Muscle of leg (tissue), 3 donors: ENCODE measurements at regions not wholly inside any gene's neighbourhood (a gene's known extent, or its start where the extent isn't known, plus 50 kb on each side); places are given as distances from the start of the nearest gene placed in this dataset.

ENCODE experiments used
- DNase-seq: peaks from one replicate; pipeline ENCODE4 v3.0.0; 2013
- H3K27ac ChIP-seq: one replicate; pipeline ENCODE4 v1.5.1; 2013; ENCODE audit warnings: mild to moderate bottlenecking, low read length, control low read depth
- H3K27me3 ChIP-seq: one replicate; pipeline ENCODE4 v1.6.1; 2013; ENCODE audit warnings: low read length; ENCODE audit not compliant: control insufficient read depth, insufficient read depth
- H3K36me3 ChIP-seq: one replicate; pipeline ENCODE4 v1.6.1; 2013; ENCODE audit warnings: low read length; ENCODE audit not compliant: control insufficient read depth, insufficient read depth
- H3K4me1 ChIP-seq: one replicate; pipeline ENCODE4 v1.6.1; 2013; ENCODE audit warnings: low read length; ENCODE audit not compliant: control insufficient read depth, insufficient read depth
- H3K4me3 ChIP-seq: one replicate; pipeline ENCODE4 v1.5.1; 2013; ENCODE audit warnings: low read length, control low read depth
- H3K9me3 ChIP-seq: replicated peaks from 2 replicates; pipeline ENCODE4 v1.6.1; 2013; ENCODE audit warnings: low read depth, low read length; ENCODE audit not compliant: control insufficient read depth
- WGBS: methylation state at CpG from one replicate; pipeline ENCODE4 v1.1.5; 2013; ENCODE audit warnings: missing lambda C conversion rate; ENCODE audit not compliant: insufficient coverage; 5-methylcytosine and 5-hydroxymethylcytosine counted together

DNA sequence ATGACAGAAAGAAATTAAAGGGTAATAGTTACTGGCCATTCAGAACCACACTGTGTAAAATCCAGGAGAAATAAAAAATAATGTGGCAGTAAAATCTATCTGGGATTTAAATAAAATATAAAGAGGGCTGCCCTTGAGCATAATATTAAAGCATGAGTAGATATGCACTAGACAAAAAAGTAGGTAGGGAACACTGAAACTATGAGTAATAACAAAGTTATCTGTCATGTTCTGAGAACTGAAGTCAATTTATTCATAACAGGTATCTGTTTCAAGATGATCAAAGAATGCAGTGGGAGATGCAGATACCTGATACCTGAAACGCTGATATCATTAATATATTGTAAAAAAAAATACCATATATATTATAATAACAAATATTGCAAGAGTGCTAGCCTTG is 1672.0 kb downstream of the SLITRK5 start:
- Histone ChIP-seq H3K4me1 (no peaks in the 10 kb centered on the region), H3K36me3 (no peaks in the 10 kb centered on the region), H3K27ac (no peak overlapping the region), H3K27me3 (no peaks in the 10 kb centered on the region), H3K4me3 (no peak overlapping the region), H3K9me3 (no peaks in the 10 kb centered on the region)
- no CpG with 5 or more reads among the region's 1 CpG for WGBS
- DNase-seq = no peak

DNA sequence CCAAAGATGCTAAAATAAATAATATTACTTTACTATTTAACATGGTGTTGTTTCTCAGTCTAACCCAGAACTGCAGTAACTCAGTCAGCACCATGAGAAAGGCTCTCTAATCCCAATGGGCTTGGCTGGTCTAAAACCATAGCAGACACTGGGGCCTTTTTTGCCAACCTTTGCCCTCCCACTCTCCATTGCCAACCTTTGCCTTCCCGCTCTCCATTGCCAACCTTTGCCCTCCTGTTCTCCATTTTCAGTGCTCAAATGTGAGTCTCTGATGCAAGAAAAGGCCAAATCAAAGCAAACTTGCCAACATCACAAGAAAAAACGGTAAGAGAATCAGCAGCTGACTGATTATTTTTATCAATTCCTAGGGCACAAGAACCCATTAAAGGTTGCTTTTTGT is 1681.2 kb downstream of the SLITRK5 start:
- Histone ChIP-seq H3K27me3 (no peaks in the 10 kb centered on the region), H3K4me3 (no peak overlapping the region), H3K27ac (no peak overlapping the region), H3K4me1 (no peaks in the 10 kb centered on the region), H3K36me3 (no peaks in the 10 kb centered on the region), H3K9me3 (no peaks in the 10 kb centered on the region)
- DNase-seq = no peak
- WGBS = 75% methylated on average over 1 of the region's 2 CpGs

DNA sequence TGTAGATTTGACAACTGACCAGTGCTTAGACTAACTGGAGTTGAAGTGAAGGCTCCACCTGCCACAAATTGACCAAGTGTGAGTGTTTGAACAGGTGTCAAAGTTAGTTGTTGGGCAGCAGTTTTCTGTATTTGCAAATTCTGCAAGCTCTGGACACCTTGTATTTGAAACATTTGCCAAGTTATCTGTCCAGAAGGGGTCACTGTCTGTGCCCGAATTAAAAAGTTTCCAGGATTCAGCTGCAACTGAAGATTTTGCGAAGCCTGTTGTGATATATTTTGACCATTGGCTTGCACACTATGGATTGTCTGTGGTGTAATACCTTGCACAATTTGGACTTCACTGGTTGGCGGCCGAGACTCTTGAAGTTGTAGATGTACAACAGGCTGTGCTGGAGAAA is 1690.7 kb downstream of the SLITRK5 start:
- Histone ChIP-seq H3K4me3 (no peak overlapping the region), H3K36me3 (no peaks in the 10 kb centered on the region), H3K9me3 (no peaks in the 10 kb centered on the region), H3K4me1 (no peaks in the 10 kb centered on the region), H3K27ac (no peak overlapping the region), H3K27me3 (no peaks in the 10 kb centered on the region)
- WGBS = 86% methylated on average over 4 of the region's 4 CpGs
- no peak for DNase-seq

DNA sequence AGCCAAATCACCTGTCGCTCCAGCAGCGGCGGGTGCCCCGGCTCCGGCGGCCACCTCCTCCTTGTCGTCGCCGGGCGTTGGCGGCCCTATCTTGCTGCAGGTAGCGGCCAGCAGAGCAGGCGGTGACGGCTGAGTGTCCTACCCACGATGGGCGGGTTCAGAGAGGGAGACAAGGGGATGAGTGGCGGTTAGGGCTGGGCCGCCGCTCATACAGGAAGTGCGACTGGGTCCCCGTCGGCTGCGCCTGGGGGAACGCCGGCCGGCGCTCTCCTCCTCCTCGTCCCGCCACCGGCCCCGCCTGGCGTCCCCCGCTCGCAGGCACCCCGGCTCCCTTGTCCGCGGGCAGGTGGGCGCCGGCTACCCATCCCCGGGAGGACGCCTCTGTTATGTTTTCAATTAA is 1692.0 kb downstream of the SLITRK5 start:
- H3K4me3 ChIP-seq = no peak overlapping the region
- H3K27ac ChIP-seq = no peak overlapping the region
- no peak for DNase-seq
- 93% methylated on average over 23 of the region's 41 CpGs for WGBS
- H3K27me3 ChIP-seq = no peaks in the 10 kb centered on the region
- no peaks in the 10 kb centered on the region for H3K36me3 ChIP-seq
- no peaks in the 10 kb centered on the region for H3K9me3 ChIP-seq
- no peaks in the 10 kb centered on the region for H3K4me1 ChIP-seq

DNA sequence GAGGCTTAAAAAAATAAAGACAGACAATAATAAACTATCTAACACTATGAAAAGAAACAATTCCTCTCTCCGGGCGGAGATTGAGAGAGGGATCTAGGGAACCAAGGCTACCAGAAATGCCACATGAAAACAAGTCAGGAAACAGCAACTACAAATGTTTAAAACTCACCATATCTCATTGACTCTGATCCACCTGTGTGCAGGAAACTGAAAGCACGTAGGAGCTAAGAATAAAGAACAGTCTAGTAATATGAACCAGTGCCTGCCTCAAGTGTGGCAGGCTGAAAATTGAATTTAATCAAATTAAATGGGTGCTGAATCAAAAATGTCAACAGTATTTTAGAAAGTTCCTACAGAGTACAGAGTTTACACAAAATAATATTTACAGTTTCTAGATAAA is 1701.0 kb downstream of the SLITRK5 start:
- Histone ChIP-seq H3K27ac (no peak overlapping the region), H3K9me3 (no peaks in the 10 kb centered on the region), H3K27me3 (no peaks in the 10 kb centered on the region), H3K4me1 (peaks cover 4% of the 10 kb centered on the region), H3K36me3 (no peaks in the 10 kb centered on the region), H3K4me3 (no peak overlapping the region)
- no peak for DNase-seq
- WGBS = no CpG with 5 or more reads among the region's 3 CpGs

DNA sequence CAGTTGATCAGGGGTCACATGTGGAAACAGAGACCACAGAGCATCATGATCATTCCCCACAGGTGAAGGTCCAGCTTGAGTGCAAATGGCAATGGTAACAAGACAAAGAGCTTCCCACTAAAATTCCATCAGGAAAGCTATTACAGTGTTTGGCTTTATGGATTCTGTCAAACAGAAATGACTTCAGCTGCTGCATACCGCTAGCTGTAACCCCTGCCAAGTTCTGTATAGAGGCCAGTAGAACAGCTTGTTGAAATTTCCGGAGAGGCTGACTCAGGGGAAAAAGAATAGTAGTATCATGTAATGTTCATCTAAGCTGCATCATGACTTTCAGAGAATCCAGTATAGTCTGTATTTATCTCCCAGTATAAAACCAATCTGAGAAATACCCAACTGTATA is 1704.7 kb downstream of the SLITRK5 start:
- WGBS = no CpG with 5 or more reads among the region's 2 CpGs
- Histone ChIP-seq H3K27me3 (no peaks in the 10 kb centered on the region), H3K27ac (peak overlapping the region; percentile 85), H3K4me3 (no peak overlapping the region), H3K36me3 (no peaks in the 10 kb centered on the region), H3K9me3 (no peaks in the 10 kb centered on the region), H3K4me1 (peaks cover 4% of the 10 kb centered on the region)
- peak; percentile 97 for DNase-seq

DNA sequence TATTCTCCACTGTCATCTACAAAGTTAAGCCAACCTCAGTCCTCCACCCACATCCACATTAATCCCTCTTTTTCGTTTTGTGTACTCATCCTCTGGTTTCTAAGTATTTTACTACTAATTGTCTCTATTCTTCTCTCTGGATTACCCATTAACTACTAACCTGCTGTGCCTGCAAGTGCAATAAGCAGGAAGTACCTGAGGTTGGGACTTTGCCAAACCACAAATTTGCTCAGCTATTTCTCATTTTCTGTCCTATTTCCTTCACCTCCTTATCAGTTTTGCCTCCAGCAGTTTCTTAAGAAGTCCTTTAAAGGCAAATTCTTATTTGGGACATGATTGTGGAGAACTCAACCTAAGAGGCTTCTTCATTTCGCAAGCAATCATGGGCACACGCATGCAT is 1708.9 kb downstream of the SLITRK5 start:
- WGBS = 67% methylated on average over 1 of the region's 3 CpGs
- no peak overlapping the region for H3K27ac ChIP-seq

DNA sequence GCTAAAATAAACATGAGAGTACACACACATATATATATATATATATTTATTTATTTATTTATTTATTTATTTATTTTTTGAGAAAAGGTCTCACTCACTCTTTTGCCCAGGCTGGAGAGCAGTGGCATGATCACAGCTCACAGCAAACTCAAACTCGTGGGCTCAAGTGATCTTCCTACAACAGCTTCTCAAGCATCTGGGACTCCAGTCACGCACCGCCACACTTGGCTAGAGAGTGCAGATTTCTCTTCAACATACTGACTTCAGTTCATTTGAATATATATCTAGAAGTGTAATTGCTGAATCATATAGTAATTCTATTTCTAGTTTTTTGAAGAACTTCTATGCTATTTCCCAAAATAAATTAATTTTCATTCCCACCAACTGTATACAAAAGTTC is 1711.8 kb downstream of the SLITRK5 start:
- Histone ChIP-seq H3K4me1 (no peaks in the 10 kb centered on the region), H3K9me3 (no peaks in the 10 kb centered on the region), H3K36me3 (no peaks in the 10 kb centered on the region), H3K27ac (no peak overlapping the region), H3K27me3 (no peaks in the 10 kb centered on the region), H3K4me3 (no peak overlapping the region)
- DNase-seq = no peak
- WGBS = 100% methylated on average over 1 of the region's 3 CpGs

More for the DNA sequence above, 1708.9 kb downstream of the SLITRK5 start:
- DNase-seq = no peak
- Histone ChIP-seq H3K4me1 (peaks cover 4% of the 10 kb centered on the region), H3K9me3 (no peaks in the 10 kb centered on the region), H3K36me3 (no peaks in the 10 kb centered on the region), H3K27me3 (no peaks in the 10 kb centered on the region), H3K4me3 (no peak overlapping the region)

DNA sequence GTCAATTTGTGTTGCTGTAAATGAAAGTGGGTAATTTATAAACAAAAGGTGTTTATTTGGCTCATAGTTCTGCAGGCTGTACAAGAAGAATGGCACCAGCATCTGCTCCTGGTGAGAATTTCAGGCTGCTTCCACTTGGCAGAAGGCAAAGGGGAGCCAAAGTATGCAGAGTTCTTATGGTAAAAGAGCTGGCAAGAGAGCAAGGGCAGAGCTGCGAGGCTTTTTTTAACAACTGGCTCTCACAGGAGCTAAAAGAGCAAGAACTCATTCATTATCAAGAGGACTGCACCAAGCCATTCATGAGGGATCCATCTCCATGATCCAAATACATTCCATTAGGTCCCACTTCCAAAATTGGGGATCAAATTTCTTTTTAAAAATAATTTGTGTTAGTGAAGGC is 1712.7 kb downstream of the SLITRK5 start:
- Histone ChIP-seq H3K27ac (no peak overlapping the region), H3K36me3 (no peaks in the 10 kb centered on the region), H3K27me3 (no peaks in the 10 kb centered on the region), H3K9me3 (no peaks in the 10 kb centered on the region), H3K4me3 (no peak overlapping the region), H3K4me1 (no peaks in the 10 kb centered on the region)
- peak; percentile 16 for DNase-seq
- WGBS = no CpG with 5 or more reads among the region's 1 CpG

DNA sequence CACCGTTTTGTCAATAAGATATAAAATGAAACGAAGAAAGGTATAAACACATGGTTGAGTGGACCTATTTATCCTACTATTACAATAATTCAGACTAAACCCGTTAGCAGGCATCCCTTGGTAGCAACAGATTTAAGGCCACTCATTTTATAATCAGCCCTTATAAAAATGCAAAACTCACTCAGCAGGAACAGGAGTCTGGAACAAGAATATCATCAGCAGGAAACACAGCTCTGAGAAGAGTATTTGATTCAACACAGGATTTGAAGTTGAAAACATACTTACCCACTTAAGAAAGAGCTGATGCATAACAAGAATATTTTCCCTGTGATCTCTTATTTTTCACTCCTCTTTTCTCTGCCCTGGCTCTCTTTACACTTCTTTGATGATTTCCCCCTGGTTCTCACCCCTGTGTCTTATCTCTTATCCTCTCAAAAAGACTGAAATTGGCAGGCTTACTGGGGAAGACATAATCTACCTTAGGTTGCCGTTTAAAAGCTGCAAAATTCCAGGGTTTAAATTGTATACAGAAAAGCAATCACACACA is 1722.7 kb downstream of the SLITRK5 start:
- Histone ChIP-seq H3K9me3 (no peaks in the 10 kb centered on the region), H3K27ac (no peak overlapping the region), H3K4me3 (no peak overlapping the region), H3K36me3 (no peaks in the 10 kb centered on the region), H3K4me1 (no peaks in the 10 kb centered on the region), H3K27me3 (no peaks in the 10 kb centered on the region)
- 0% methylated on average over 1 of the region's 4 CpGs for WGBS
- no peak for DNase-seq

DNA sequence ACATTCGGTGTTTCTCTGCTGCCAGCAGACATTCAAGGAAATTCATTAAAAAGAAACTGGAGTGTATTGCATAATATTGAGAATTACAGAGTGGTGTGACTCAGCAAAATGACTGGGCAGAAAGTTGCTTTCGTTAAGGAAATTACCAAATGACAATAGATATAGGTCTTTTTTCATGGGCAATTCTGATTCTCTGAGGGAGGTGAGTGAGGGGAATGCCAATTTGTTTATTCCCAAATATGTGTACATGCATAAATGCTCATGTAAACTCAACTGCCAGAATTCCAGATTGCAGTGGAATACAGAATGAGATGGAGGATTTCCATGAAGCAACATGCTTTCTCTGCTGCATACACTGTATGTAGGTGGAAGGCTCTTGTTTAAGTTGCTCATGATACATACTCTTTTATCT is 1730.1 kb downstream of the SLITRK5 start:
- Histone ChIP-seq H3K9me3 (no peaks in the 10 kb centered on the region), H3K27me3 (no peaks in the 10 kb centered on the region), H3K36me3 (no peaks in the 10 kb centered on the region), H3K27ac (no peak overlapping the region), H3K4me1 (no peaks in the 10 kb centered on the region), H3K4me3 (no peak overlapping the region)
- peak; percentile 49 for DNase-seq
- 0% methylated on average over 1 of the region's 2 CpGs for WGBS
